ENCODE measurements at regions not wholly inside any gene's neighbourhood (a gene's known extent, or its start where the extent isn't known, plus 50 kb on each side); places are given as distances from the start of the nearest gene placed in this dataset.

DNA sequence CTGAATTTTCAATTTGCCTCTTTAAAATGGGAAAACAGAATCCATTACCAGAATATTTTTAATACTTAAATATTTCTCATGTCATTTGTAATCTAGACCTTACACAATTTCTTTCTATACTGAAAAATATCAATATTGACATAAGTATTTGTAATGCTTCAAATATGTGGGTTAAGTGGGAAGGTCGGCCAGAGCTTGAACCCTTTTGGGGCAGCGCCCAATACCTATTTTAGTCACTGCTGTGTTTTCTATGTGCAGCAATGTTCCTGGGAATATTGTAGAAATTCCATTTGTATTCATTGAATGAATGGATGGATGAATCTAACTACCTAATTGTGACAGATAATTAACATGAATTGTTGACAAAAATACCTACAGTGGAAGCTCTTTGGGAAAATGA lies 459.7 kb upstream of the ZNF717 start:
- Histone ChIP-seq H3K9me3 (ENCODE audit: insufficient read depth, low read depth, low read length) (no peaks in the 10 kb centered on the region), H3K4me2 (ENCODE audit: low read depth, low read length, poor library complexity, severe bottlenecking) (no peak overlapping the region), H2AFZ (ENCODE audit: low read length) (no peak overlapping the region), H4K20me1 (ENCODE audit: insufficient read depth, low read length, poor library complexity, severe bottlenecking) (no peaks in the 10 kb centered on the region), H3K9me2 (replicated peaks; ENCODE audit: low read depth, low read length) (no peaks in the 10 kb centered on the region), H3K9ac (ENCODE audit: low read depth, low read length, poor library complexity, severe bottlenecking) (no peak overlapping the region), H3K79me2 (ENCODE audit: insufficient read depth, low read length) (no peaks in the 10 kb centered on the region), H3K4me3 (ENCODE audit: low read length, poor library complexity, severe bottlenecking) (no peak overlapping the region), H3K36me3 (ENCODE audit: insufficient read depth, low read length) (no peaks in the 10 kb centered on the region), H3K27me3 (ENCODE audit: insufficient read depth, low read length, poor library complexity, severe bottlenecking) (no peaks in the 10 kb centered on the region), H3K4me1 (ENCODE audit: insufficient read depth, low read length, poor library complexity, severe bottlenecking) (no peaks in the 10 kb centered on the region), H3F3A (ENCODE audit: low read depth) (no peaks in the 10 kb centered on the region)
- TF ChIP-seq EZH2phosphoT487 (IDR thresholded peaks at IDR 0.05; ENCODE audit: borderline replicate concordance), result no peak

DNA sequence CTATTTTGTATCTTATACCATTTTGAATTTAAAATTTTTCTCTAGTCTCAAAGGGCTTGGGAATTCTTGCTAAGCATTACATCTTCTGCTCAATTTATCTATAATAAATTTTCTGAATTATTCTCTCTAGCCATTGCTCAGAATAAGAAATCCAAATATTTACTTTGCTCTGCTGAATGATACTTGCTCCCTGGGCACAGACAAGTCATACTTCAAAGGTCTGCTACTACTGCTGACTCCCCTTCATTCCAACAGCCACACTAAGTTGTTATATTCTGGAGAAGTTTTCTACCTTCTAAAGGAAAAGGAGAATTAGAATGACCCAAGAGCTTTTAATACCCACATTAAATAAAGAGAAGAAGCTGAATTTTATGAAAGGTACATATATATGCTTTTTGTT lies 460.3 kb upstream of the ZNF717 start:
- Histone ChIP-seq H3K4me3 (ENCODE audit: low read length, poor library complexity, severe bottlenecking) (no peak overlapping the region), H3F3A (ENCODE audit: low read depth) (no peaks in the 10 kb centered on the region), H2AFZ (ENCODE audit: low read length) (no peak overlapping the region), H4K20me1 (ENCODE audit: insufficient read depth, low read length, poor library complexity, severe bottlenecking) (no peaks in the 10 kb centered on the region), H3K4me1 (ENCODE audit: insufficient read depth, low read length, poor library complexity, severe bottlenecking) (no peaks in the 10 kb centered on the region), H3K9me2 (replicated peaks; ENCODE audit: low read depth, low read length) (no peaks in the 10 kb centered on the region), H3K9ac (ENCODE audit: low read depth, low read length, poor library complexity, severe bottlenecking) (no peak overlapping the region), H3K4me2 (ENCODE audit: low read depth, low read length, poor library complexity, severe bottlenecking) (no peak overlapping the region), H3K9me3 (ENCODE audit: insufficient read depth, low read depth, low read length) (no peaks in the 10 kb centered on the region), H3K36me3 (ENCODE audit: insufficient read depth, low read length) (no peaks in the 10 kb centered on the region), H3K27me3 (ENCODE audit: insufficient read depth, low read length, poor library complexity, severe bottlenecking) (no peaks in the 10 kb centered on the region), H3K79me2 (ENCODE audit: insufficient read depth, low read length) (no peaks in the 10 kb centered on the region)
- TF ChIP-seq CTCF (conservative IDR thresholded peaks at IDR 0.05; ENCODE audit: low read length) (no peak), EZH2phosphoT487 (IDR thresholded peaks at IDR 0.05; ENCODE audit: borderline replicate concordance) (no peak)

DNA sequence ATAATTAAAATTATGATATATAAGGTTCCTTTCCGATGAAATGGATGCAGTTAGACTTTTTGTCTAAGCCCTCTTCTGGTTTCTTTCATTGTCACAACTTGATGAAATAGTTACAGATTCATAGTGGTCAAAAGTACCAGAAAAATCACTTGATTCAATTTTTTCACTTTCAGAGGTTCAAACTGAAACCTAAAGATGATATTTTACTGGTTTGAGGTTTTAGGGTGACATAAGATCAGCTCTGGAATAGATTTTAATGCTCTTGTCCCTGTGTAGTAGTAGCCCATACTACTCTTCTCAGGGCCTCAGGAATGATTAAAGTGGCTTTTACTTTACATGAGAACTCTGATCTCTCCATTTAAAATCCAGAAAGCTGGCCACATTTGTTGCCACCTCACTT lies 479.1 kb upstream of the ZNF717 start:
- no peak overlapping the region for H3K9ac ChIP-seq (ENCODE audit: low read depth, low read length, poor library complexity, severe bottlenecking)
- H3K36me3 ChIP-seq (ENCODE audit: insufficient read depth, low read length), result no peaks in the 10 kb centered on the region
- H3K4me3 ChIP-seq (ENCODE audit: low read length, poor library complexity, severe bottlenecking), result no peak overlapping the region
- H3K27me3 ChIP-seq (ENCODE audit: insufficient read depth, low read length, poor library complexity, severe bottlenecking), result no peaks in the 10 kb centered on the region
- no peaks in the 10 kb centered on the region for H3K79me2 ChIP-seq (ENCODE audit: insufficient read depth, low read length)
- no peaks in the 10 kb centered on the region for H3K9me3 ChIP-seq (ENCODE audit: insufficient read depth, low read depth, low read length)
- no peaks in the 10 kb centered on the region for H3K9me2 ChIP-seq (replicated peaks; ENCODE audit: low read depth, low read length)
- TF ChIP-seq EZH2phosphoT487 (IDR thresholded peaks at IDR 0.05; ENCODE audit: borderline replicate concordance), result no peak
- no peak for TF ChIP-seq CTCF (conservative IDR thresholded peaks at IDR 0.05; ENCODE audit: low read length)
- H3K4me1 ChIP-seq (ENCODE audit: insufficient read depth, low read length, poor library complexity, severe bottlenecking), result no peaks in the 10 kb centered on the region
- no peak overlapping the region for H2AFZ ChIP-seq (ENCODE audit: low read length)
- no peaks in the 10 kb centered on the region for H4K20me1 ChIP-seq (ENCODE audit: insufficient read depth, low read length, poor library complexity, severe bottlenecking)
- no peak overlapping the region for H3K4me2 ChIP-seq (ENCODE audit: low read depth, low read length, poor library complexity, severe bottlenecking)
- H3F3A ChIP-seq (ENCODE audit: low read depth), result no peaks in the 10 kb centered on the region

DNA sequence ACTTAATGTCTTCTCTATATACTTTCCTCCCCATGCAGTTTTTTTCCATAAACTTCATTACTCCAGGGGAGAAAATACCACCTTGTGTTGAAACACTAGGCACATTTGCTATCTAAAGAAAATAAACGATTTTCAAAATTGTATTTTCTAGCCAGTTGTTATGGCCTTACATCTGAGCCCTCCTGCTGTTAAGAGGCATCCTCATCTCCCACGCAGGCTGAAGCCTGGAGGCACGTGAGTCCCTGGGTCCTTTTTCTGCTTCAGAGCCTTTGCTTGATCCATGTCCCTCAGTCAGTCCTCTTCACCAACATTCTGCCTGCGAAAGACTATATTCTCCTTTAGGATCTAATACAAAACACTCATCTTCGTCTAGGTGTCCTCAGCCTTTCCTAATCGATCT lies 479.6 kb upstream of the ZNF717 start:
- H3K4me3 ChIP-seq (ENCODE audit: low read length, poor library complexity, severe bottlenecking), result no peak overlapping the region
- no peaks in the 10 kb centered on the region for H3K9me3 ChIP-seq (ENCODE audit: insufficient read depth, low read depth, low read length)
- H3K79me2 ChIP-seq (ENCODE audit: insufficient read depth, low read length), result no peaks in the 10 kb centered on the region
- no peak overlapping the region for H3K9ac ChIP-seq (ENCODE audit: low read depth, low read length, poor library complexity, severe bottlenecking)
- H3F3A ChIP-seq (ENCODE audit: low read depth), result no peaks in the 10 kb centered on the region
- H2AFZ ChIP-seq (ENCODE audit: low read length), result no peak overlapping the region
- no peaks in the 10 kb centered on the region for H3K36me3 ChIP-seq (ENCODE audit: insufficient read depth, low read length)
- TF ChIP-seq CTCF (conservative IDR thresholded peaks at IDR 0.05; ENCODE audit: low read length), result no peak
- no peaks in the 10 kb centered on the region for H4K20me1 ChIP-seq (ENCODE audit: insufficient read depth, low read length, poor library complexity, severe bottlenecking)
- no peak overlapping the region for H3K4me2 ChIP-seq (ENCODE audit: low read depth, low read length, poor library complexity, severe bottlenecking)
- no peaks in the 10 kb centered on the region for H3K9me2 ChIP-seq (replicated peaks; ENCODE audit: low read depth, low read length)
- H3K27me3 ChIP-seq (ENCODE audit: insufficient read depth, low read length, poor library complexity, severe bottlenecking), result no peaks in the 10 kb centered on the region
- no peaks in the 10 kb centered on the region for H3K4me1 ChIP-seq (ENCODE audit: insufficient read depth, low read length, poor library complexity, severe bottlenecking)

Measured in Loucy (cell line).